ENCODE measurements at regions not wholly inside any gene's neighbourhood (a gene's known extent, or its start where the extent isn't known, plus 50 kb on each side); places are given as distances from the start of the nearest gene placed in this dataset.

DNA sequence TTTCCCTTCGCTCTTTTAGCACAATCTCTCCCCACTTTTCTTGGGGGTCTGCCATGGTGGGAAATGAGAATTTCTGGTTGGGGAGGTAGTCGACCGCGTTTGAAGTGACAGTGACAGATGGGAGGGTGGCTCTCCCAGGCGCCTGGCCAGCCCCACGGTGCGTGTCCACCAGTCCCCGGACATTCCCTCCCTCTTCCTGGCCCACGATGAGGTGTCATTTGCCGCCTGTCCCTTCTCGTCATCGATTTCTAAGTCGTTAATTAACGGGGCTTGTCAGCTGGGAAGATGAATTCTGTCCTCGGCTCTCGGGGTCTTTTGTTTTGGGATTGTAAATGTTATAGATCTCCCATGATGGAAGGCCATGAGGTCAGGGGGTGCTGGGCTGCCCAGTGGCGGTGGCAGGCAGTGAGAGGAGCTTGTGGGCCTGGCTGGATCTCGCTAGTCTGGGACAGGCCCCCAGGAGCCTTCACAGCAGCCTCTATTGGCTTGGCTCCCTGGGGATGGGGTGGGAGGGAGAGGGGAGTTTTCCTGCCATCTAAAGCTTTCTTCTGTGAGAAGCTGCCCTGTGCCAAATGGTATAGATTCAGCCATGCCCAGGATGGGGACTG, 164.2 kb downstream of the MRM1 start:
- Histone ChIP-seq H3K79me2 (ENCODE audit: insufficient read depth, low read length) (no peaks in the 10 kb centered on the region), H3K9me3 (ENCODE audit: low read depth, low read length) (no peaks in the 10 kb centered on the region), H3K4me2 (ENCODE audit: insufficient read depth, low read length) (no peak overlapping the region), H3K27ac (ENCODE audit: low read depth, low read length) (no peak overlapping the region), H3K36me3 (ENCODE audit: insufficient read depth, low read length) (no peaks in the 10 kb centered on the region), H4K20me1 (ENCODE audit: insufficient read depth, low read length) (no peaks in the 10 kb centered on the region), H3K4me1 (ENCODE audit: insufficient read depth, low read length) (no peaks in the 10 kb centered on the region), H3K4me3 (ENCODE audit: insufficient read depth, low read length) (no peak overlapping the region), H3K27me3 (ENCODE audit: insufficient read depth, low read length) (peaks cover 9% of the 10 kb centered on the region), H2AFZ (ENCODE audit: low read length) (no peak overlapping the region)
- no peak for DNase-seq (ENCODE audit: insufficient read length, low spot score, missing footprints)
- TF ChIP-seq, protein P1, sequence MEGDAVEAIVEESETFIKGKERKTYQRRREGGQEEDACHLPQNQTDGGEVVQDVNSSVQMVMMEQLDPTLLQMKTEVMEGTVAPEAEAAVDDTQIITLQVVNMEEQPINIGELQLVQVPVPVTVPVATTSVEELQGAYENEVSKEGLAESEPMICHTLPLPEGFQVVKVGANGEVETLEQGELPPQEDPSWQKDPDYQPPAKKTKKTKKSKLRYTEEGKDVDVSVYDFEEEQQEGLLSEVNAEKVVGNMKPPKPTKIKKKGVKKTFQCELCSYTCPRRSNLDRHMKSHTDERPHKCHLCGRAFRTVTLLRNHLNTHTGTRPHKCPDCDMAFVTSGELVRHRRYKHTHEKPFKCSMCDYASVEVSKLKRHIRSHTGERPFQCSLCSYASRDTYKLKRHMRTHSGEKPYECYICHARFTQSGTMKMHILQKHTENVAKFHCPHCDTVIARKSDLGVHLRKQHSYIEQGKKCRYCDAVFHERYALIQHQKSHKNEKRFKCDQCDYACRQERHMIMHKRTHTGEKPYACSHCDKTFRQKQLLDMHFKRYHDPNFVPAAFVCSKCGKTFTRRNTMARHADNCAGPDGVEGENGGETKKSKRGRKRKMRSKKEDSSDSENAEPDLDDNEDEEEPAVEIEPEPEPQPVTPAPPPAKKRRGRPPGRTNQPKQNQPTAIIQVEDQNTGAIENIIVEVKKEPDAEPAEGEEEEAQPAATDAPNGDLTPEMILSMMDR (IDR thresholded peaks at IDR 0.05; ENCODE audit: extremely low read depth, low read depth, low read length) = no peak

DNA sequence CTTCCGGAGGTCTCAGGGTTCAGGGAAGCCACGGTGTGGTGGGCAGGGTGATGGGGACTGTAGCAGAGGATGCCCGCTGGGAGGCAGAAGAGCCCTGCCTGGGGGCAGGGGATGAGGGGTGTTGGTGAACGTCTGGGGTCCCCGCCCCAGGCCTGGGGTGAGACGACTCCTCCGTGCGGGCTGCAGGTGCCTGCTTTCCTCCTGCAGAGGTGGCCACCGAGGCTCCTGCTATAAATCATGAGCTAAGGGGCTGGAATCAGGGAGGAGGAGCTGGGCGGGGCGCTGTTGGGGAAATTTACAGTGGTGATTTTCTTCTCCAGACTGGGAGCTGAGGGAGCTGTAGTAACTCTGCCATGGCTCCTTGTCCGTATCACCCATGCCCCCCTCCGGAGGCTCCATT, 167.0 kb downstream of the MRM1 start:
- no peak overlapping the region for H2AFZ ChIP-seq (ENCODE audit: low read length)
- no peaks in the 10 kb centered on the region for H4K20me1 ChIP-seq (ENCODE audit: insufficient read depth, low read length)
- no peaks in the 10 kb centered on the region for H3K4me1 ChIP-seq (ENCODE audit: insufficient read depth, low read length)
- H3K4me3 ChIP-seq (ENCODE audit: insufficient read depth, low read length) = no peak overlapping the region
- H3K27me3 ChIP-seq (ENCODE audit: insufficient read depth, low read length) = peaks cover 9% of the 10 kb centered on the region
- no peaks in the 10 kb centered on the region for H3K36me3 ChIP-seq (ENCODE audit: insufficient read depth, low read length)
- no peak overlapping the region for H3K4me2 ChIP-seq (ENCODE audit: insufficient read depth, low read length)
- H3K9me3 ChIP-seq (ENCODE audit: low read depth, low read length) = no peaks in the 10 kb centered on the region
- H3K79me2 ChIP-seq (ENCODE audit: insufficient read depth, low read length) = no peaks in the 10 kb centered on the region
- TF ChIP-seq, protein P1 (IDR thresholded peaks at IDR 0.05; ENCODE audit: extremely low read depth, low read depth, low read length) = no peak
- no peak overlapping the region for H3K27ac ChIP-seq (ENCODE audit: low read depth, low read length)
- DNase-seq (ENCODE audit: insufficient read length, low spot score, missing footprints) = no peak

DNA sequence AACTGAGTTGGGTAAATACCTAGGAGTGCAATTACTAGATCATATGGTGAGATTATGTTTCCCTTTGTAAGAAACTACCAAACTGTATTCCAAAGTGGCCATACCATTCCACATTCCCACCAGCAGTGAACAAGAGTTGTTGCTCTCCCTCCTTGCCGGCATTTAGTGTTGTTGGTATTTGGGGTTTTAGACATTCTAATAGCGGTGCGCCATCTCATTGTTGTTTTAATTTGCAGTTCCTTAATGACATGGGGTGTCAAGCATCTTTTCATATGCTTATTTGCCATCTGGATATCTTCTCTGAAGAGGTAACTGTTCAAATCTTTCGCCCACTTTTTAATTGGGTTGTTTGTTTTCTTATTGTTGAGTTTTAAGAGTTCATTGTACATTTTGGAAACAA, 164.2 kb upstream of the LHX1 start:
- Histone ChIP-seq H3K4me3 (ENCODE audit: insufficient read depth, low read length) (no peak overlapping the region), H3K27me3 (ENCODE audit: insufficient read depth, low read length) (peaks cover 8% of the 10 kb centered on the region), H2AFZ (ENCODE audit: low read length) (no peak overlapping the region), H3K9me3 (ENCODE audit: low read depth, low read length) (no peaks in the 10 kb centered on the region), H3K4me1 (ENCODE audit: insufficient read depth, low read length) (no peaks in the 10 kb centered on the region), H3K27ac (ENCODE audit: low read depth, low read length) (no peak overlapping the region), H3K79me2 (ENCODE audit: insufficient read depth, low read length) (no peaks in the 10 kb centered on the region), H3K4me2 (ENCODE audit: insufficient read depth, low read length) (no peak overlapping the region), H3K36me3 (ENCODE audit: insufficient read depth, low read length) (no peaks in the 10 kb centered on the region), H4K20me1 (ENCODE audit: insufficient read depth, low read length) (no peaks in the 10 kb centered on the region)
- TF ChIP-seq, protein P1 (IDR thresholded peaks at IDR 0.05; ENCODE audit: extremely low read depth, low read depth, low read length) = no peak
- DNase-seq (ENCODE audit: insufficient read length, low spot score, missing footprints) = no peak

DNA sequence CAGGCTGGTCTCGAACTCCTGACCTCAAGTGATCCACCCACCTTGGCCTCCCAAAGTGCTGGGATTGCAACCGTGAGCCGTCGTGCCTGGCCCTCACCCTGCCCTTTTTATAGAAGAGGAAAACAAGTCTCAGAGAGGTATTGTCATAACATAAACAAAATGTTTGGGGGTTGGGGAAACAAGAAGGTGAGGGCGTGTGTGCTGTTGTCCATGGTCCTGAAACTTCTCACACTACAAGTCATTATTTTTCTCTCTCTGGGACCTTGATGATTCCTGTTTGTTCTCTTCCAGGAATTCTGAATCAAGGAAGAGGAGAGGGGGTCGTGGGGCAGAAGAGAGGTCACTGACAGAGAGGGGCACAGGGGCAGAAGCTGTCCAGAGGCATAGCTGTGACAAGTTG, 160.2 kb upstream of the LHX1 start:
- Histone ChIP-seq H2AFZ (ENCODE audit: low read length) (no peak overlapping the region), H3K79me2 (ENCODE audit: insufficient read depth, low read length) (no peaks in the 10 kb centered on the region), H3K4me1 (ENCODE audit: insufficient read depth, low read length) (no peaks in the 10 kb centered on the region), H4K20me1 (ENCODE audit: insufficient read depth, low read length) (no peaks in the 10 kb centered on the region), H3K36me3 (ENCODE audit: insufficient read depth, low read length) (no peaks in the 10 kb centered on the region), H3K27ac (ENCODE audit: low read depth, low read length) (no peak overlapping the region), H3K9me3 (ENCODE audit: low read depth, low read length) (no peaks in the 10 kb centered on the region), H3K4me3 (ENCODE audit: insufficient read depth, low read length) (no peak overlapping the region), H3K27me3 (ENCODE audit: insufficient read depth, low read length) (peaks cover 8% of the 10 kb centered on the region), H3K4me2 (ENCODE audit: insufficient read depth, low read length) (no peak overlapping the region)
- TF ChIP-seq, protein P1 (IDR thresholded peaks at IDR 0.05; ENCODE audit: extremely low read depth, low read depth, low read length) = no peak
- no peak for DNase-seq (ENCODE audit: insufficient read length, low spot score, missing footprints)
